Esophagus muscularis mucosa (tissue), 4 donors: ENCODE measurements at regions not wholly inside any gene's neighbourhood (a gene's known extent, or its start where the extent isn't known, plus 50 kb on each side); places are given as distances from the start of the nearest gene placed in this dataset.

Source experiments
- DNase-seq: peaks from one replicate; pipeline ENCODE4 v3.0.0-alpha.2; 2017; ENCODE audit errors: extremely low spot score
- H3K27ac ChIP-seq, 4 donors: fragments of 200-600 bp; sonication (generic); replicated peaks in 1 of 4; 1 replicate in 3 of 4; 2 replicates in 1 of 4; pipeline ENCODE4 v1.5.1; 2016 to 2019; ENCODE audit warnings: mild to moderate bottlenecking in 1 of 4
- H3K27me3 ChIP-seq, 4 donors: fragments of 200-600 bp; sonication (generic); one replicate each; pipeline versions ENCODE4 v1.5.1 to v1.6.0; 2016 to 2019
- H3K36me3 ChIP-seq, 4 donors: fragments of 200-600 bp; sonication (generic); one replicate each; pipeline ENCODE4 v1.5.1; 2016 to 2019
- H3K4me1 ChIP-seq, 4 donors: fragments of 200-600 bp; sonication (generic); one replicate each; pipeline ENCODE4 v1.5.1; 2016 to 2019
- H3K4me3 ChIP-seq, 4 donors: fragments of 200-600 bp; sonication (generic); 1 replicate in 2 of 4; 2 replicates in 2 of 4; pipeline ENCODE4 v1.5.1; 2016 to 2019; ENCODE audit warnings: mild to moderate bottlenecking in 4 of 4, moderate library complexity in 1 of 4
- H3K9me3 ChIP-seq, 4 donors: fragments of 200-600 bp; sonication (generic); 1 replicate in 3 of 4; 2 replicates in 1 of 4; pipeline ENCODE4 v1.5.1; 2016 to 2019
- EP300 ChIP-seq: sonication (generic); formaldehyde crosslinking; IDR thresholded peaks from one replicate; pipeline ENCODE4 v1.6.1; 2017; ENCODE audit warnings: antibody characterized with exemption
- POLR2A ChIP-seq: fragments of 450-650 bp; IDR thresholded peaks from one replicate; pipeline ENCODE4 v1.6.1; 2017; ENCODE audit warnings: antibody characterized with exemption, moderate library complexity, mild to moderate bottlenecking, low read depth
- POLR2AphosphoS5 ChIP-seq, 2 donors: sonication (generic); formaldehyde crosslinking; IDR thresholded peaks; one replicate each; pipeline ENCODE4 v1.6.1; 2017; ENCODE audit warnings: antibody characterized with exemption in 2 of 2
- WGBS: methylation state at CpG from one replicate; pipeline ENCODE4 v1.1.5; 2018; 5-methylcytosine and 5-hydroxymethylcytosine counted together
- intact Hi-C: fragments of 100-400 bp; cut with DNase I; formaldehyde crosslinking; loops from one replicate; pipeline ENCODE4 v1.15.1; 2023
- TF ChIP-seq, protein P1 (sequence below), 3 experiments: fragments of 200-600 bp in 2 of 3; fragments of 450-650 bp in 1 of 3; sonication (generic) in 2 of 3; IDR thresholded peaks; one replicate each; pipeline ENCODE4 v1.5.1; 2017 to 2019; ENCODE audit warnings: antibody characterized with exemption in 3 of 3, mild to moderate bottlenecking in 2 of 3, moderate library complexity in 1 of 3

DNA sequence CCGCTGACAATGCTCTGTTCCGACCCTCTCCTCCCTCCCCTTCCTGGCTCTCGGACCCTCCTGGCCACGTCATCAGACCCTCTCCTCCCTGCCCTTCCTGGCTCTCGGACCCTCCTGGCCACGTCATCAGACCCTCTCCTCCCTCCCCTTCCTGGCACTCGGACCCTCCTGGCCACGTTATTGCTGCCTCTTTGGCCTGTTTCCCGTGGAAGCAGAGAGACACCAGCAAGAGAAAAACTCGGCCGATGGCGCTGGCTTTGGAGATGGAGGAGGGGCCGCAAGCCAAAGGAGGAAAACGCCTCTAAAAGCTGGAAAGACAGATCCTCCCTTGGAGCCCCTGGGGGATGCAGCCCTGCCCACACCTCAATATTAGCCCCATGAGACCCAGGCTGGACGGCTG, 463.3 kb downstream of the BRD1 start:
- Histone ChIP-seq H3K27me3 (peaks cover 0 to 66% (median 0%) of the 10 kb centered on the region in 4 donors), H3K4me1 (no peaks in the 10 kb centered on the region), H3K9me3 (no peaks in the 10 kb centered on the region), H3K36me3 (no peaks in the 10 kb centered on the region), H3K4me3 (no peak overlapping the region), H3K27ac (no peak overlapping the region)
- no peak for DNase-seq
- TF ChIP-seq POLR2A (no peak), EP300 (no peak), POLR2AphosphoS5 (IDR thresholded peaks at IDR 0.05) (no peak)
- TF ChIP-seq, protein P1, sequence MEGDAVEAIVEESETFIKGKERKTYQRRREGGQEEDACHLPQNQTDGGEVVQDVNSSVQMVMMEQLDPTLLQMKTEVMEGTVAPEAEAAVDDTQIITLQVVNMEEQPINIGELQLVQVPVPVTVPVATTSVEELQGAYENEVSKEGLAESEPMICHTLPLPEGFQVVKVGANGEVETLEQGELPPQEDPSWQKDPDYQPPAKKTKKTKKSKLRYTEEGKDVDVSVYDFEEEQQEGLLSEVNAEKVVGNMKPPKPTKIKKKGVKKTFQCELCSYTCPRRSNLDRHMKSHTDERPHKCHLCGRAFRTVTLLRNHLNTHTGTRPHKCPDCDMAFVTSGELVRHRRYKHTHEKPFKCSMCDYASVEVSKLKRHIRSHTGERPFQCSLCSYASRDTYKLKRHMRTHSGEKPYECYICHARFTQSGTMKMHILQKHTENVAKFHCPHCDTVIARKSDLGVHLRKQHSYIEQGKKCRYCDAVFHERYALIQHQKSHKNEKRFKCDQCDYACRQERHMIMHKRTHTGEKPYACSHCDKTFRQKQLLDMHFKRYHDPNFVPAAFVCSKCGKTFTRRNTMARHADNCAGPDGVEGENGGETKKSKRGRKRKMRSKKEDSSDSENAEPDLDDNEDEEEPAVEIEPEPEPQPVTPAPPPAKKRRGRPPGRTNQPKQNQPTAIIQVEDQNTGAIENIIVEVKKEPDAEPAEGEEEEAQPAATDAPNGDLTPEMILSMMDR (IDR thresholded peaks at IDR 0.05) = no peak
- WGBS = 75% methylated on average over 15 of the region's 15 CpGs
- intact Hi-C loops = no loop called here

DNA sequence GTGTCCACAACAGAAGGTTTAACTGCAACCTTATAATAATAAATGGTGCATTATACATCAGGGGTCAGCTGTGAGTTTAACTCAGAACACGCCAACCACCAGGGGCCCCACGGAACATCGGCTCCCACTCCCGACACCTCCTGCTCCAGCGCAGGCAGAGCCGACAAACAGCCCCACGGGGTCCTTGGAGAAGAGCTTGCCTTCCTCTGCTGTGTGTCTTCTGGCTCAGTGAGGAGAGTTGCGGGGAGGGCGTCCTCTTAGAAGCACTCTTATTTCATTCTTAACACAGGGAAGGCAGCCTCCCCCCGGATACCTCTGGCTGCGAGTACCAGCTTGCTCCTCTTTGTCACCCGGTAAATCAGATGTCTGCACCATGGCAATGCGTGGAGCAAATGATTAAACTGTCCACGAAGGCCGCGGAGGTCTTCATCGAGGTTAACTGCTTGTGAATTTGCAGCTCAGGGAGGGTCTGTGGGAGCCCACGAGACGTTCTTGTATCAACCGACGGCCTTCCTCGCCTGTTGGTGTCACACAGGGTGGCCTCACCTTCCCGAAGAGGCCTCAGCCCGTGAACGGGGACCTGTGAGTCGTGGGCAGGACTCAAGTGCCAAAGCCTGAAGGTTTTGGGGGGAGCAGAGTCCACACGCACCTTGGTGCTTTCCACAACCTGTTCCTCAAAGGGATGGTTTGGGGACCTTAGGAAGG, 464.0 kb downstream of the BRD1 start:
- Histone ChIP-seq H3K4me3 (no peak overlapping the region), H3K27ac (no peak overlapping the region), H3K27me3 (peaks cover 0 to 65% (median 0%) of the 10 kb centered on the region in 4 donors), H3K36me3 (no peaks in the 10 kb centered on the region), H3K4me1 (no peaks in the 10 kb centered on the region), H3K9me3 (no peaks in the 10 kb centered on the region)
- WGBS = 91% methylated on average over 27 of the region's 27 CpGs
- no peak for DNase-seq
- intact Hi-C loops = no loop called here
- TF ChIP-seq POLR2AphosphoS5 (IDR thresholded peaks at IDR 0.05) (no peak), EP300 (no peak), POLR2A (no peak)
- TF ChIP-seq, protein P1 (IDR thresholded peaks at IDR 0.05) = no peak

DNA sequence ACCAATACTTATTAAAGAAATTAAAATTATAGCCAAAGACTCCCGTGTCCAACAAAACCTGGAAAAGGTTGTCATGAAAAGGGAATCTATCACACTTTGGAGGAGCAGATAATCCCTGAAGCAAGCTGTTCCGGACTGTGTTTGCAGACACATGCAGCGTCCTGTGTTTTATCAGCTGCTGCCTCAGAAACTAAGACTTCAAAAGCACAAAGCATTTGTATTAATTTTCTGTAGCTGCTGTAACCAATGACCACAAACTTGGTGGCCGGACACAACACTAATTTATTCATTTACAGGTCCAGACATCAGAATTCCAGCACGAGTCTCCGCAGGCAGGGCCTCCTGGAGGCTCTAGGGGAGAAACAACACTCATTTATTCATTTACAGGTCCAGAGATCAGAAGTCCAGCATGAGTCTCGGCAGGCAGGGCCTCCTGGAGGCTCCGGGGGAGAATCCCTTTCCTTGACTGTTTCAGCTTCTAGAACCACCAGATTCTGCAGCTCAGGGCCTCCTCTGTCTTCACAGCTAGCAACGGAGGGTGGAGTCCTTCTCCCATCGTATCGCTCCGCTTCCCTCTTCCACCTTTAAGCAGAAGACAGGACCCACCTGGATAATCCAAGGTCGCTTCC, 465.3 kb downstream of the BRD1 start:
- H3K36me3 ChIP-seq = no peaks in the 10 kb centered on the region
- no peak for TF ChIP-seq POLR2A
- TF ChIP-seq, protein P1 (IDR thresholded peaks at IDR 0.05) = no peak
- no peak for TF ChIP-seq EP300
- TF ChIP-seq POLR2AphosphoS5 (IDR thresholded peaks at IDR 0.05) = no peak
- H3K4me1 ChIP-seq = no peaks in the 10 kb centered on the region
- H3K4me3 ChIP-seq = no peak overlapping the region
- no peak for DNase-seq
- intact Hi-C loops = no loop called here
- 55% methylated on average over 12 of the region's 13 CpGs for WGBS
- H3K27me3 ChIP-seq = peaks cover 0 to 65% (median 0%) of the 10 kb centered on the region in 4 donors
- no peaks in the 10 kb centered on the region for H3K9me3 ChIP-seq
- no peak overlapping the region for H3K27ac ChIP-seq

DNA sequence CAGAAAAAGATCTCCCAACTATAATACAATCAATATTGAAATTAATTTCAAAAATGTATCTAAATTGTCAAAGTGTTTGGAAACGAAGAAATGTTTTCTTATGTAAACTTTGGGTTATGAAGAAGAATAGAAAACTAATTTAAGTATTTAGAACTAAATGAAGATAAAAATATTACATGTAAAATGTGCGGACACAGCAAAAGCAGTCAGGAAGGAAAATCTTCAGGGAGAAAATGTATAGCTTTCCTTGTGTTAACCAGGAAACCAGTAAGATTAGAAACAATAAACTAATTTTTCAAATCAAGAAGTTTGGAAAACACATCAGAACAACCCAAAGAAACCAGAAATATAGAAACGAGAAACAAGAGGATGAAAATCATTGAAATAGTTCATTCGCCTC, 466.5 kb downstream of the BRD1 start:
- no peak for DNase-seq
- WGBS = 54% methylated on average over 4 of the region's 4 CpGs
- H3K27ac ChIP-seq = no peak overlapping the region
- no peaks in the 10 kb centered on the region for H3K36me3 ChIP-seq
- peaks cover 0 to 71% (median 0%) of the 10 kb centered on the region in 4 donors for H3K27me3 ChIP-seq
- intact Hi-C loops = no loop called here
- no peak overlapping the region for H3K4me3 ChIP-seq
- no peaks in the 10 kb centered on the region for H3K9me3 ChIP-seq
- no peaks in the 10 kb centered on the region for H3K4me1 ChIP-seq
- TF ChIP-seq POLR2AphosphoS5 (IDR thresholded peaks at IDR 0.05) (no peak), EP300 (no peak), POLR2A (no peak)
- TF ChIP-seq, protein P1 (IDR thresholded peaks at IDR 0.05) = no peak
